Sigmoid colon (tissue), 6 donors: ENCODE measurements at regions not wholly inside any gene's neighbourhood (a gene's known extent, or its start where the extent isn't known, plus 50 kb on each side); places are given as distances from the start of the nearest gene placed in this dataset.

ENCODE experiments used
- DNase-seq: peaks from one replicate; pipeline ENCODE4 v3.0.0-alpha.2; 2019
- H3K27ac ChIP-seq, 4 donors: fragments of 200-600 bp; sonication (generic); one replicate each; pipeline ENCODE4 v1.5.1; 2016 to 2019; ENCODE audit warnings: mild to moderate bottlenecking in 1 of 4
- H3K27me3 ChIP-seq, 3 donors: fragments of 200-600 bp; sonication (generic); one replicate each; pipeline ENCODE4 v1.5.1; 2019; ENCODE audit warnings: mild to moderate bottlenecking in 1 of 3
- H3K36me3 ChIP-seq, 4 donors: fragments of 200-600 bp; sonication (generic); one replicate each; pipeline ENCODE4 v1.5.1; 2016 to 2019
- H3K4me1 ChIP-seq, 4 donors: fragments of 200-600 bp; sonication (generic); one replicate each; pipeline ENCODE4 v1.5.1; 2017 to 2019
- H3K4me3 ChIP-seq, 4 donors: fragments of 200-600 bp; sonication (generic); one replicate each; pipeline ENCODE4 v1.5.1; 2017 to 2019; ENCODE audit warnings: mild to moderate bottlenecking in 2 of 4, moderate library complexity in 1 of 4
- H3K9me3 ChIP-seq, 4 donors: fragments of 200-600 bp in 3 of 4; sonication (generic) in 3 of 4; one replicate each; pipeline versions ENCODE4 v1.5.1 to v1.6.1; 2013 to 2019
- CTCF ChIP-seq, 4 experiments: fragments of 450-650 bp in 3 of 4; fragments of 200-600 bp in 1 of 4; IDR thresholded peaks; one replicate each; pipeline ENCODE4 v1.5.1; 2016 to 2019; ENCODE audit warnings: antibody characterized with exemption in 4 of 4, mild to moderate bottlenecking in 3 of 4, moderate library complexity in 2 of 4
- EP300 ChIP-seq, 4 donors: sonication (generic); formaldehyde crosslinking; IDR thresholded peaks; one replicate each; pipeline ENCODE4 v1.6.1; 2017; ENCODE audit warnings: antibody characterized with exemption in 4 of 4
- POLR2A ChIP-seq, 2 donors: fragments of 450-650 bp; IDR thresholded peaks; one replicate each; pipeline ENCODE4 v1.6.1; 2016; ENCODE audit warnings: antibody characterized with exemption in 2 of 2, mild to moderate bottlenecking in 2 of 2, moderate library complexity in 2 of 2
- POLR2AphosphoS5 ChIP-seq, 4 donors: sonication (generic); formaldehyde crosslinking; IDR thresholded peaks; one replicate each; pipeline ENCODE4 v1.6.1; 2017; ENCODE audit warnings: antibody characterized with exemption in 4 of 4
- WGBS, 2 donors: extraction: QIAGEN DNeasy Blood & Tissue Kit; methylation state at CpG; one replicate each; pipeline ENCODE4 v1.1.7; 2013; 5-methylcytosine and 5-hydroxymethylcytosine counted together
- intact Hi-C: fragments of 100-400 bp; cut with DNase I; formaldehyde crosslinking; loops from one replicate; pipeline ENCODE4 v1.15.1; 2023
- donor health status: healthy with polysubstance abuse.
- donor health status: healthy.

- intact Hi-C loops: no loop called here
- no peak for DNase-seq
- TF ChIP-seq POLR2A (IDR thresholded peaks at IDR 0.05) (no peak), EP300 (IDR thresholded peaks at IDR 0.05) (no peak), POLR2AphosphoS5 (IDR thresholded peaks at IDR 0.05) (no peak), CTCF (IDR thresholded peaks at IDR 0.05) (no peak)
- no peaks in the 10 kb centered on the region for H3K27me3 ChIP-seq
- no peaks in the 10 kb centered on the region for H3K36me3 ChIP-seq
- H3K4me3 ChIP-seq: no peak overlapping the region
- no peak overlapping the region for H3K27ac ChIP-seq
- no peaks in the 10 kb centered on the region for H3K9me3 ChIP-seq
- no peaks in the 10 kb centered on the region for H3K4me1 ChIP-seq
Measured at GRCh38 chr6:138678168-138678567, 95.4 kb upstream of the CCDC28A start.

GRCh38 chr6:138680085-138680484, 93.5 kb upstream of the CCDC28A start:
- H3K36me3 ChIP-seq: no peaks in the 10 kb centered on the region
- no peak overlapping the region for H3K4me3 ChIP-seq
- WGBS, 2 donors: 89 to 91% methylated on average over 4 of the region's 4 CpGs
- no peaks in the 10 kb centered on the region for H3K9me3 ChIP-seq
- TF ChIP-seq POLR2A (IDR thresholded peaks at IDR 0.05): no peak
- TF ChIP-seq POLR2AphosphoS5 (IDR thresholded peaks at IDR 0.05): no peak
- TF ChIP-seq EP300 (IDR thresholded peaks at IDR 0.05): no peak
- TF ChIP-seq CTCF (IDR thresholded peaks at IDR 0.05): no peak
- no peak for DNase-seq
- intact Hi-C loops: no loop called here
- no peak overlapping the region for H3K27ac ChIP-seq
- H3K4me1 ChIP-seq: no peaks in the 10 kb centered on the region
- no peaks in the 10 kb centered on the region for H3K27me3 ChIP-seq

GRCh38 chr6:138681627-138682026, 91.9 kb upstream of the CCDC28A start:
- Histone ChIP-seq H3K27ac (no peak overlapping the region), H3K9me3 (no peaks in the 10 kb centered on the region), H3K36me3 (no peaks in the 10 kb centered on the region), H3K4me3 (no peak overlapping the region), H3K27me3 (no peaks in the 10 kb centered on the region), H3K4me1 (no peaks in the 10 kb centered on the region)
- WGBS, 2 donors: 79 to 93% methylated on average over 4 of the region's 4 CpGs
- intact Hi-C loops: no loop called here
- TF ChIP-seq POLR2A (IDR thresholded peaks at IDR 0.05): no peak
- TF ChIP-seq CTCF (IDR thresholded peaks at IDR 0.05): no peak
- no peak for DNase-seq

GRCh38 chr6:138682704-138683527, 90.7 kb upstream of the CCDC28A start:
- H3K36me3 ChIP-seq: no peaks in the 10 kb centered on the region
- H3K4me3 ChIP-seq: no peak overlapping the region
- no peaks in the 10 kb centered on the region for H3K27me3 ChIP-seq
- no peak overlapping the region for H3K27ac ChIP-seq
- WGBS, 2 donors: 88 to 92% methylated on average over 26 of the region's 26 CpGs
- no peaks in the 10 kb centered on the region for H3K4me1 ChIP-seq
- no peaks in the 10 kb centered on the region for H3K9me3 ChIP-seq
- intact Hi-C loops: no loop called here
- no peak for DNase-seq
- TF ChIP-seq CTCF (IDR thresholded peaks at IDR 0.05): no peak
- TF ChIP-seq POLR2A (IDR thresholded peaks at IDR 0.05): no peak
- no peak for TF ChIP-seq EP300 (IDR thresholded peaks at IDR 0.05)
- no peak for TF ChIP-seq POLR2AphosphoS5 (IDR thresholded peaks at IDR 0.05)

GRCh38 chr6:138685257-138685656, 88.3 kb upstream of the CCDC28A start:
- no peak for TF ChIP-seq CTCF (IDR thresholded peaks at IDR 0.05)
- no peak for TF ChIP-seq POLR2AphosphoS5 (IDR thresholded peaks at IDR 0.05)
- no peak for TF ChIP-seq POLR2A (IDR thresholded peaks at IDR 0.05)
- no peak for TF ChIP-seq EP300 (IDR thresholded peaks at IDR 0.05)
- 76 to 86% methylated on average over 2 of the region's 2 CpGs for WGBS, 2 donors
- intact Hi-C loops: no loop called here
- no peaks in the 10 kb centered on the region for H3K4me1 ChIP-seq
- no peak overlapping the region for H3K4me3 ChIP-seq
- H3K27me3 ChIP-seq: no peaks in the 10 kb centered on the region
- no peaks in the 10 kb centered on the region for H3K36me3 ChIP-seq
- DNase-seq: no peak
- no peaks in the 10 kb centered on the region for H3K9me3 ChIP-seq
- no peak overlapping the region for H3K27ac ChIP-seq
